ENCODE measurements at regions not wholly inside any gene's neighbourhood (a gene's known extent, or its start where the extent isn't known, plus 50 kb on each side); places are given as distances from the start of the nearest gene placed in this dataset.

DNA sequence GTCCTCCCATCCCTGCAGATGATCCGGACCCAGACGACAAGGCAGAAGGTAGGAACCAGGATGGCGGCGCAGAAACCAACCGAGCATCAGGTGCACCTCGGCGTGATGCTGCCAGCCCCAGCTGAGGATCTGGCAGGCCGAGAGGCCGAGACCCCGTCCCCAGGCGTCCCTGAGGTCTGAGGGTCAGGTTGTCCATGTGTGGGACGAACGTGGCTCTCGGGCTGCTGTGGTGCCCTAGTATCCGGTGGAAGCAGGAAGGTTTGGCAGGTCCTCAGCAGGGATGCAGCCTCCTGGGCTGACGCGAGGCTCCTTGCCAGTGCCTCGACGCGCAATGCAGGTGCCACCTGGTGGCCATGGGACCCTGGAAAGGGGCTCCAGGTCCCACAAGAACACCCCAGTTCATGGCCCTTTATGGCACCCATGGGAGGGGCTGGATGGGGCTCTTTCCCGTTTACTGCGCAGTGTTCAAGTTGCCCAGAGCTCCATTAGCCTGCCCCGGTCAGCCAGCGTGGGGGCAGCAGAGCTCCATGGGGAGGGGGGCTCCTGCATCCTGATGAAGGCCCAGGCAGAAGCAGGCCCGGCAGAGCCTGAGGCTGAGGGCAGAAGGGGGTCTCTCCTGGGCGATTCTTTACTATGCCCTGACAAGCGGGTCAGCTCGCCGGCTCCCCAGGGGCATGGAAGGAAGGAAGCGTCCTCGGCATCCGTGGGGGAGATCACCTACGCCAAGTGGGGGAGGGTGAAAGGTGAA, 129.9 kb downstream of the CTTN start:
- no peak overlapping the region for H3K4me3 Mint-ChIP-seq
- ATAC-seq (ENCODE audit: low read depth in 2 of 2) (no peak), DNase-seq (no peak)
- H3K27me3 Mint-ChIP-seq, result peaks cover 6 to 10% (median 8%) of the 10 kb centered on the region in 3 donors
- H3K4me1 Mint-ChIP-seq, result no peaks in the 10 kb centered on the region
- peaks cover 0 to 6% of the 10 kb centered on the region in 2 donors for H3K36me3 Mint-ChIP-seq
- peaks cover 0 to 5% (median 1%) of the 10 kb centered on the region in 7 donors for H3K9me3 Mint-ChIP-seq
- no peak overlapping the region for H3K27ac Mint-ChIP-seq

- Mint-ChIP-seq H3K4me1 (no peaks in the 10 kb centered on the region), H3K36me3 (peaks cover 0 to 6% of the 10 kb centered on the region in 2 donors), H3K9me3 (peaks cover 0 to 8% (median 6%) of the 10 kb centered on the region in 7 donors), H3K27me3 (peaks cover 5 to 8% (median 6%) of the 10 kb centered on the region in 3 donors), H3K4me3 (no peak overlapping the region), H3K27ac (no peak overlapping the region)
- DNase-seq, result no peak
- ATAC-seq (ENCODE audit: low read depth in 2 of 2), result no peak
These were observed 130.7 kb downstream of the CTTN start for GRCh38 chr11:70528794-70529580.

GRCh38 chr11:70530010-70530409, 131.7 kb downstream of the CTTN start:
- DNase-seq, result no peak
- Mint-ChIP-seq H3K27ac (no peak overlapping the region), H3K27me3 (peaks cover 0 to 11% (median 6%) of the 10 kb centered on the region in 3 donors), H3K36me3 (peaks cover 0 to 9% of the 10 kb centered on the region in 2 donors), H3K9me3 (peaks cover under 1 to 12% (median 10%) of the 10 kb centered on the region in 7 donors), H3K4me3 (no peak overlapping the region), H3K4me1 (peaks cover 0 to under 1% (median 0%) of the 10 kb centered on the region in 3 donors)
- no peak for ATAC-seq (ENCODE audit: low read depth in 2 of 2)

GRCh38 chr11:70530629-70531185, 132.4 kb downstream of the CTTN start:
- H3K4me1 Mint-ChIP-seq, result peaks cover 0 to 5% (median 0%) of the 10 kb centered on the region in 3 donors
- H3K4me3 Mint-ChIP-seq, result no peak overlapping the region
- no peak for DNase-seq
- no peak overlapping the region for H3K27ac Mint-ChIP-seq
- H3K36me3 Mint-ChIP-seq, result peaks cover 0 to 14% of the 10 kb centered on the region in 2 donors
- ATAC-seq (ENCODE audit: low read depth in 2 of 2), result no peak
- peaks cover 5 to 16% (median 6%) of the 10 kb centered on the region in 3 donors for H3K27me3 Mint-ChIP-seq
- peaks cover 3 to 17% (median 12%) of the 10 kb centered on the region in 7 donors for H3K9me3 Mint-ChIP-seq

- H3K9me3 Mint-ChIP-seq, result peaks cover 3 to 17% (median 12%) of the 10 kb centered on the region in 7 donors
- H3K36me3 Mint-ChIP-seq, result peaks cover 0 to 14% of the 10 kb centered on the region in 2 donors
- peaks cover 0 to 5% (median 0%) of the 10 kb centered on the region in 3 donors for H3K4me1 Mint-ChIP-seq
- no peak overlapping the region for H3K27ac Mint-ChIP-seq
- DNase-seq, result no peak
- ATAC-seq (ENCODE audit: low read depth in 2 of 2), result no peak
- H3K4me3 Mint-ChIP-seq, result no peak overlapping the region
- H3K27me3 Mint-ChIP-seq, result peaks cover 5 to 16% (median 6%) of the 10 kb centered on the region in 3 donors
These were observed 133.1 kb downstream of the CTTN start for GRCh38 chr11:70531281-70532065.

GRCh38 chr11:70532066-70532440, 133.7 kb downstream of the CTTN start:
- no peak for ATAC-seq (ENCODE audit: low read depth in 2 of 2)
- Mint-ChIP-seq H3K27me3 (peaks cover 1 to 11% (median 5%) of the 10 kb centered on the region in 3 donors), H3K27ac (no peak overlapping the region), H3K9me3 (peaks cover 3 to 17% (median 12%) of the 10 kb centered on the region in 7 donors), H3K4me1 (peaks cover 0 to 5% (median 0%) of the 10 kb centered on the region in 3 donors), H3K36me3 (peaks cover 0 to 14% of the 10 kb centered on the region in 2 donors), H3K4me3 (no peak overlapping the region)
- no peak for DNase-seq

GRCh38 chr11:70532731-70533130, 134.4 kb downstream of the CTTN start:
- no peak for ATAC-seq (ENCODE audit: low read depth in 2 of 2)
- no peak for DNase-seq
- Mint-ChIP-seq H3K27ac (no peak overlapping the region), H3K4me3 (no peak overlapping the region), H3K9me3 (peaks cover 3 to 17% (median 12%) of the 10 kb centered on the region in 7 donors), H3K4me1 (peaks cover 0 to 5% (median 0%) of the 10 kb centered on the region in 3 donors), H3K27me3 (peaks cover 0 to 9% (median 5%) of the 10 kb centered on the region in 3 donors), H3K36me3 (peaks cover 0 to 14% of the 10 kb centered on the region in 2 donors)

DNA sequence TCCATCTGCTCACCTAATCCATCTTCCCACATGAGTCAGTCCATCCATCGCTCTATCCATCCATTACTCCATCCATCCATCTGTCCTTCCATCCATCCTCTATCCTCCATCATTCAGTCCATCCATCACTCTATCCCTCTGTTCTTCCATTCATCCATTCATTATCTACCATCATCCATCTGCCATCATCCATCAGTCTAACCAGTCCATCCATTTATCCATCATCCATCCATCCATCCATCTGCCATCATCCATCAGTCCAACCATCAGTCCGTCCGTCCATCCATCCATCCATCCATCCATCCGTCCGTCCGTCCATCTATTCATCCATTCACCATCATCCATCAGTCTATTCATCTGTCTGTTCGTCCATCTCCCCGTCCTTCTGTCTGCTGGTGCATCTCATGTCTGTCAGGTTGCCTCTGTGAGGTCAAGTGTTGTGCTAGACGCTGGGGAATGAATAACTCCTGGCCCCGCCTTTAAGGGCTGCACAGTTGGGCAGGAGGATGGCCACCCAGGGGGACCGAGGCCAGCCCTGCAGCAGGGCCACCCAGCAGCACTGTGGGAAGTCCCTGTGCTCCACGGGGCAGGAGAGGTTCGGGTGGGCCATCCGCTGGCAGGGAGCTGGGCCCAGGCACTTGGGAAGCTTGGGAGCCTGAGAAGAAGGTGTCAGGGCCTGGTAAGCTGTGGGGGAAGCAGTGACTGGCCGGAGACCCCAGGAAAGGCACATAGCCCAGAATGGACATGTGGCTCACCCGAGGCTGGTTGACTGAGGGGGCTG, 137.1 kb downstream of the CTTN start:
- Mint-ChIP-seq H3K4me3 (no peak overlapping the region), H3K4me1 (peaks cover 0 to 5% (median 0%) of the 10 kb centered on the region in 3 donors), H3K9me3 (peaks cover 3 to 17% (median 10%) of the 10 kb centered on the region in 7 donors), H3K36me3 (peaks cover 0 to 8% of the 10 kb centered on the region in 2 donors), H3K27ac (peak overlapping the region in 2 of 6 donors; percentile 10 to 22), H3K27me3 (peaks cover 0 to 9% (median 5%) of the 10 kb centered on the region in 3 donors)
- DNase-seq, result no peak
- no peak for ATAC-seq (ENCODE audit: low read depth in 2 of 2)

- ATAC-seq (ENCODE audit: low read depth in 2 of 2), result no peak
- Mint-ChIP-seq H3K27ac (no peak overlapping the region), H3K27me3 (peaks cover 0 to 9% (median 5%) of the 10 kb centered on the region in 3 donors), H3K9me3 (peaks cover 0 to 23% (median 10%) of the 10 kb centered on the region in 7 donors), H3K36me3 (peaks cover 0 to 8% of the 10 kb centered on the region in 2 donors), H3K4me3 (no peak overlapping the region), H3K4me1 (peaks cover 0 to 5% (median 0%) of the 10 kb centered on the region in 3 donors)
- no peak for DNase-seq
These were observed 137.9 kb downstream of the CTTN start for GRCh38 chr11:70536051-70536877.

DNA sequence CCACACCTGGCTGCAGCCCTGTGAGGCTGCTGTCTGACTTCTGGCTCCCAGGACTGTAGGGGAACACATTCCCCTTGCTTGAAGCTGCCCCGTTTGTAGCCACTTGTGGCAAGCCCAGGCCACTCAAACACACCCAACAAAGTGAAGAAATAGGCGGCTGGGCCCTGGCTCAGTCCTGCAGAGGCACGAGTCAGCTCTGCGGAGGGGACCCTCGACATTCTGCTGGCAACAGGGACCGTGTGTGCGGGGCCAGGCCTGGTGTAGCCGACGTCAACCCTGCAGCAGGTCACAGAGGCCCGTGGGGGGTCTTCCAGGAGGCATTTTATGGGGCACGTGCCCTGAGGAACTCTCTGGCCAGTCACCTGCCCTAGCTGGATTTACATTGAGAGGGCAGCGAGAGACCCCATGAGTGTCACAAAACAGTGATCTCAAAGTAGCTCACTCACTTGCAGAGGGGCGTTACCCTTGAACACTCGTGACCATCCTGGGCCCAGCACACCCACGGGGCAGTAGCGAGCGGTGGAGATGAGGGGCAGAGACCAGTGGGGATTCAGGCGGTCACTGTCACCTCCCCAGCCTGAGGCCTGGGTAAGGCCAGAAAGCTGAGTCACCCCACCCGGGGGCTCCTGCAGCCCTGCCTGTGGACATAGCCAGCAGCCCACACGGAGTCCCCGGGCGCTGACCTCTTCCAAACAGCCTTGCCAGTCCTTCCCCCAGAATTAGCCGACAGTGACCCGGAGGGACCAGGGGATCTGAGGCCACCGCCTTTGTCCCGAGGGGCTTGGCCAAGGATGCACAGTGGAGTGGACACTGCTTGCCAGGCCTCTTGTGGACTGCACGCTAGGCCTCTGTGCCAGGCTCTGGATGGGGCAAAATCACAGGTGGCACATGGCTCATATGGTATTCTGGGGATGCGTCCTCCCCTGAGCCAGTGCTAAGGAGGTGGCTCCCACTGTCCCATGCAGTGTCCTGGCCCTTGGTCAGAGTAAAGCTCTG, 139.5 kb downstream of the CTTN start:
- Mint-ChIP-seq H3K27ac (peak overlapping the region in 1 of 6 donors; percentile 15), H3K4me1 (peaks cover 0 to 5% (median 0%) of the 10 kb centered on the region in 3 donors), H3K4me3 (no peak overlapping the region), H3K27me3 (peaks cover 0 to 9% (median 5%) of the 10 kb centered on the region in 3 donors), H3K9me3 (peaks cover 2 to 27% (median 13%) of the 10 kb centered on the region in 7 donors), H3K36me3 (peaks cover 0 to 8% of the 10 kb centered on the region in 2 donors)
- no peak for DNase-seq
- ATAC-seq (ENCODE audit: low read depth in 2 of 2), result no peak
